ENCODE measurements at regions not wholly inside any gene's neighbourhood (a gene's known extent, or its start where the extent isn't known, plus 50 kb on each side); places are given as distances from the start of the nearest gene placed in this dataset.

DNA sequence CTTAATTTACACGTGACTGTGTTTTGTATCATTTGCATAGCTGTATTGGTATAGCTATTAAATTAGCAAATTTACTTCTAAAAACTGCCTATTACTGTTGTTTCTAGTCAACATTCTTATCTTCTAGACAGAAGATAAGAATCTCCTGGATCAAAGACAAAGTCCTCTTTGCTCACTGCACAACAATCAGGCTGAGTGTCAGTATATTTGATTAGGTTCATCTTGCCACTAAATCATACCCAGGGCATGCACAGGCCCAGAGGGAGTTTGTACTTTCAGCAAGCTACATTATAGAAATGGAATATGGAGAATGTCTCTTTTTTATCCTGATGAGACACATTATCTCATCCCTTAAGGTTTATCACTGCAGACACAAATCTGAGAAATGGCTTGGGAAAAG is 579.1 kb downstream of the SLCO4C1 start:
- TF ChIP-seq, protein P1, sequence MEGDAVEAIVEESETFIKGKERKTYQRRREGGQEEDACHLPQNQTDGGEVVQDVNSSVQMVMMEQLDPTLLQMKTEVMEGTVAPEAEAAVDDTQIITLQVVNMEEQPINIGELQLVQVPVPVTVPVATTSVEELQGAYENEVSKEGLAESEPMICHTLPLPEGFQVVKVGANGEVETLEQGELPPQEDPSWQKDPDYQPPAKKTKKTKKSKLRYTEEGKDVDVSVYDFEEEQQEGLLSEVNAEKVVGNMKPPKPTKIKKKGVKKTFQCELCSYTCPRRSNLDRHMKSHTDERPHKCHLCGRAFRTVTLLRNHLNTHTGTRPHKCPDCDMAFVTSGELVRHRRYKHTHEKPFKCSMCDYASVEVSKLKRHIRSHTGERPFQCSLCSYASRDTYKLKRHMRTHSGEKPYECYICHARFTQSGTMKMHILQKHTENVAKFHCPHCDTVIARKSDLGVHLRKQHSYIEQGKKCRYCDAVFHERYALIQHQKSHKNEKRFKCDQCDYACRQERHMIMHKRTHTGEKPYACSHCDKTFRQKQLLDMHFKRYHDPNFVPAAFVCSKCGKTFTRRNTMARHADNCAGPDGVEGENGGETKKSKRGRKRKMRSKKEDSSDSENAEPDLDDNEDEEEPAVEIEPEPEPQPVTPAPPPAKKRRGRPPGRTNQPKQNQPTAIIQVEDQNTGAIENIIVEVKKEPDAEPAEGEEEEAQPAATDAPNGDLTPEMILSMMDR (IDR thresholded peaks at IDR 0.05; ENCODE audit: low read depth, low read length), result no peak
- TF ChIP-seq EZH2phosphoT487 (IDR thresholded peaks at IDR 0.05; ENCODE audit: low read depth), result no peak

Data from OCI-LY3 (cell line).